ENCODE measurements at regions not wholly inside any gene's neighbourhood (a gene's known extent, or its start where the extent isn't known, plus 50 kb on each side); places are given as distances from the start of the nearest gene placed in this dataset.
"Not testable (repeated sequence)": the region's sequence is repeated elsewhere in the genome, so short reads cannot be mapped to it uniquely, and the experiment has no call there.

DNA sequence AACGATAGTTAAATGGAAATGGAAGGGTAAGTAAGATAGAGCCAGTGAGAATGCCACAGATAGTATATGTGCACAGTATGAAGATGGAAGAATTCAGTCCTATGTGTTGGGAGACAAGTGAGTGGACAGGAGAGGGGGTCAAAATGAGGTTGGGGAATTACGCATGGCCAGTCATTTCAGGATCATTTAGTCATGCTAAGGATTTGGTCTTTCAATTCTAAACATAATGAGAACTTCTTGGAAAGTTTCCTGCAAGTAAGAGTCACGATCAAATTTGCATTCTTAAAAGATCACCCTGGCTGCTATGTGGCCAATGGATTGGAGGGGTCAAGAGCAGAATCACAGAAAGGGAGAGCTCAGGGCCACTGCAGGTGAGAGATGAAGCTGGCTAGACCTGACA lies 64.0 kb upstream of the KCNK2 start:
- H3K4me2 ChIP-seq (ENCODE audit: low read length) = no peak overlapping the region
- no peaks in the 10 kb centered on the region for H3K27me3 ChIP-seq (ENCODE audit: control insufficient read depth, insufficient read depth, low read length)
- peaks cover 16% of the 10 kb centered on the region for H3K4me1 ChIP-seq (ENCODE audit: control insufficient read depth, insufficient read depth, low read length)
- no peaks in the 10 kb centered on the region for H3K36me3 ChIP-seq (ENCODE audit: insufficient read depth, low read length)
- no peak overlapping the region for H3K9ac ChIP-seq (ENCODE audit: low read depth, low read length)
- H3K9me3 ChIP-seq (replicated peaks; ENCODE audit: low read length) = no peaks in the 10 kb centered on the region
- H3K4me3 ChIP-seq (ENCODE audit: low read length) = no peak overlapping the region

DNA sequence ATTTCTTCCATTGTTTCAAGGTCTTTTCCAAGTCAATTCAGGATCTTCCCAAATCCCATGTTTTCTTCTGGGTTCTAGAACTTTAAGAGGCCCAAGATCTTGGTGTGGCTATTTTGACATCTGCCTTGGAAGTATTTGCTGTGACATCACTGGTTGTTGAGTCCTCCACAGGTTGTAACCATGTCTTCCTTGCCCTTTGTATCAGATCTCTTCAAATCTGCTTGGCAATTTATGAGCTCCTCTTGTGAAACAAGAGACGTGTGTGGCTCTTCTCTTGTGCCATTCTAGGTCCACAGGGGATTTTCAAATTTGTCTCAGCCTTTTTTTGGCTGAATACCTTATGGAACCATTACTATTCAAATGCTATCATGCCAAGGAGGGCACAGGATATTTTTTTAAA lies 60.3 kb upstream of the KCNK2 start:
- Histone ChIP-seq H3K4me1 (ENCODE audit: control insufficient read depth, insufficient read depth, low read length) (peaks cover 19% of the 10 kb centered on the region), H3K36me3 (ENCODE audit: insufficient read depth, low read length) (no peaks in the 10 kb centered on the region), H3K9ac (ENCODE audit: low read depth, low read length) (peak overlapping the region; percentile 37), H3K4me3 (ENCODE audit: low read length) (peak overlapping the region; percentile 4), H3K9me3 (replicated peaks; ENCODE audit: low read length) (no peaks in the 10 kb centered on the region), H3K27me3 (ENCODE audit: control insufficient read depth, insufficient read depth, low read length) (no peaks in the 10 kb centered on the region), H3K4me2 (ENCODE audit: low read length) (peak overlapping the region; percentile 51)

DNA sequence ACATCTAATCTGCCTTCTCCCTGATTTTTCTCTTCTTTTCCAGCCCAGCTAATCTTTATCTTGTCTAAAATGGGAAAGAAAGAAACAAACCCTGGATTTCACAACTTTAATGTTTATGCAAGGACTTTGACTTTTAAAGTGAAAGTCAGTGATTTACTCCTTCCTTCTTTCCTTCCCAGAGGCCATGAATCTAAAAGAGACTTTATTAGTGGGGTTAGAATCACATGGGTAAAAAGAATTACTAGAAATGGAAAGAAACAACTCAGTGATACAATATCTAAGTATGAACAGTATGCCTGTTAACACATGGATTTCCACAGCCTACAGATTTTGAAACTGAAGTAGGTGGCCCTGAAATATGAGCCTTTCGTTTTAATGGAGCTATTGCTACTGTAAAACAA lies 59.8 kb upstream of the KCNK2 start:
- H3K9me3 ChIP-seq (replicated peaks; ENCODE audit: low read length) = no peaks in the 10 kb centered on the region
- H3K4me3 ChIP-seq (ENCODE audit: low read length) = peak overlapping the region; percentile 4
- peak overlapping the region; percentile 37 for H3K9ac ChIP-seq (ENCODE audit: low read depth, low read length)
- no peaks in the 10 kb centered on the region for H3K27me3 ChIP-seq (ENCODE audit: control insufficient read depth, insufficient read depth, low read length)
- H3K4me2 ChIP-seq (ENCODE audit: low read length) = peak overlapping the region; percentile 51
- peaks cover 19% of the 10 kb centered on the region for H3K4me1 ChIP-seq (ENCODE audit: control insufficient read depth, insufficient read depth, low read length)
- H3K36me3 ChIP-seq (ENCODE audit: insufficient read depth, low read length) = no peaks in the 10 kb centered on the region

DNA sequence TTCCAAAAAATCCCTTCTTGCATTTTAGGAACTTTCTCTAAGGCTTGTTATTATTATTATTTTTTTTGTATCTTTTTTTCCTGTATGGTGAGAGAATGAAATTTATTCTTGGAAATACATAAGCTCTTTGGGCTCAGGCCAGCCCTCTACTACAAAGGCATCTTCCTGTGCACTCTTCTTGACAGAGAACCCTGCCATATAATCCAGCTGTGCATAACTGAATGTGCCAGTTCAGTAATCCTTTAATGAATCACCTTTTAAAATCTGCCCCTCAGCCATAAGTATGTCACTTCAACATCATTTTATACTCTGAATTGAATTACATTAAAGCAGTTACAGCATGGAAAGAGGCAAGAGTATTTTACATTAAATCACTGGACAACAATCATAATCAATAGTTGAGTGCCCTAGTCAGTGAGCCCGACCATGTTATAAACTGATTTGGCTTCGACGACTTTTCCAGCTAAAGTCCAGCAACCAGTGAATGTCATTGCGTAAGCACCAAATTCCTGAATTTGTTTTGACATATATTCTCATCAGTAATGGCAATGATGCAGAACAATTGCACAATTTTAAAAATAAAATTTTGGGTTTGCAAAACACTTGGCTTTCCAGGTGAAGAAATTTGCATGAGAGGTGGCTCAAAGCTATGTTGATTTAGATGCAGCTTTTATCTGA lies 59.2 kb upstream of the KCNK2 start:
- Histone ChIP-seq H3K36me3 (ENCODE audit: insufficient read depth, low read length) (no peaks in the 10 kb centered on the region), H3K4me2 (ENCODE audit: low read length) (peak overlapping the region; percentile 51), H3K4me3 (ENCODE audit: low read length) (no peak overlapping the region), H3K9me3 (replicated peaks; ENCODE audit: low read length) (no peaks in the 10 kb centered on the region), H3K27me3 (ENCODE audit: control insufficient read depth, insufficient read depth, low read length) (no peaks in the 10 kb centered on the region), H3K9ac (ENCODE audit: low read depth, low read length) (peak overlapping the region; percentile 37), H3K4me1 (ENCODE audit: control insufficient read depth, insufficient read depth, low read length) (peaks cover 19% of the 10 kb centered on the region)

DNA sequence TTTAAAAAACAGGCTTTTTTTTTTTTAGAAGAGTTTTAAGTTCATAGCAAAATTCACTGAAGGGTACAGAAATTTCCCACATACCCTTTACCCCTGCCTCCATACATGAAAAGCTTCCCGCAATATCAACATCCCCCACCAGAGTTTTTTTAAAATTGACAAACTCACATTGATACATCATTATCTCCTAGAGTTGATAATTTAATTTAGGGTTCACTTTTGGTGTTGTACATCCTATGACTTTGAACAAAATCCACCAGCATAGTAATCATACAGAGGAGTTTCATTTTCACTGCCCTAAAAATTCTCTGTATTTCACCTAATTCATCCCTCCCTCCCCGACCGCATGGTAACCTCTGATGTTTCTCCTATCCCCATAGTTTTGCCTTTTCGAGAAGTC lies 53.6 kb upstream of the KCNK2 start:
- H3K27me3 ChIP-seq (ENCODE audit: control insufficient read depth, insufficient read depth, low read length) = no peaks in the 10 kb centered on the region

DNA sequence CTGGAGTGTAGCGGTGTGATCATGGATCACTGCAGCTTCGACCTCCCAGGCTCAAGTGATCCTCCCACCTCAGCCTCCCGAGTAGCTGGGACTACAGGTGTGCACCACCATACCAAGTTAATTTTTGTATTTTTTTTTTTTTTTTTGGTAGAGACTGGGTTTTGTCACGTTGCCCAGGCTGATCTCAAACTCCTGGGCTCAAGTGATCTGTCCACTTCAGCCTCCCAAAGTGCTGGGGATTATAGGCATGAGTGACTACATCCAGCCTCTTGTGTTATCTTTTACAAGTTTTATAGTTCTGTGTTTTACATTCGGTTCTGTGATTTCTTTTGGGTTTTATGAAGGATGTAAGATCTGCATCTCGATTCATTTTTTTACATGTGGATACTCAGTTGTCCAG lies 52.0 kb upstream of the KCNK2 start:
- not testable (repeated sequence) for H3K9me3 ChIP-seq (replicated peaks; ENCODE audit: low read length); H3K36me3 ChIP-seq (ENCODE audit: insufficient read depth, low read length)

More for the DNA sequence above, 53.6 kb upstream of the KCNK2 start:
- Histone ChIP-seq H3K4me2 (ENCODE audit: low read length) (no peak overlapping the region), H3K9me3 (replicated peaks; ENCODE audit: low read length) (no peaks in the 10 kb centered on the region), H3K9ac (ENCODE audit: low read depth, low read length) (no peak overlapping the region), H3K4me1 (ENCODE audit: control insufficient read depth, insufficient read depth, low read length) (no peaks in the 10 kb centered on the region), H3K36me3 (ENCODE audit: insufficient read depth, low read length) (no peaks in the 10 kb centered on the region), H3K4me3 (ENCODE audit: low read length) (no peak overlapping the region)

DNA sequence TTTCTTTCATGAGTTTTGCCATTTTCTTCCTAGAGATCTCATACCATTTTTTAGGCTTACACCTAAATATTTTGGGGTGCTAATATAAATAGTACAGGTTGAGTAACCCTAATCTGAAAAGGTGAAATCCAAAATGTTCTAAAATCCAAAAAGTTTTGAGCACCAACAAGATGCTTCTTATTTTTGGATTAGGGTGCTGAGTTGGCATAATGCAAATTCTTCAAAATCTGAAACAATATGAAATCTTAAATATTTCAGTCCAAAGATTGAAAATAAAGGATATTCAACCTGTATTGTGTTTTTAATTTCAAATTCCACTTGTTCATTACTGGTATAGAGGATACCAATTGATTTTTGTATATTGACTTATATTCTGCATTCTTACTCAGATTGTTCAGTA lies 51.1 kb upstream of the KCNK2 start:
- Histone ChIP-seq H3K27me3 (ENCODE audit: control insufficient read depth, insufficient read depth, low read length) (no peaks in the 10 kb centered on the region), H3K4me3 (ENCODE audit: low read length) (no peak overlapping the region), H3K4me2 (ENCODE audit: low read length) (no peak overlapping the region), H3K4me1 (ENCODE audit: control insufficient read depth, insufficient read depth, low read length) (no peaks in the 10 kb centered on the region), H3K9me3 (replicated peaks; ENCODE audit: low read length) (no peaks in the 10 kb centered on the region), H3K36me3 (ENCODE audit: insufficient read depth, low read length) (no peaks in the 10 kb centered on the region), H3K9ac (ENCODE audit: low read depth, low read length) (no peak overlapping the region)

More for the DNA sequence above, 52.0 kb upstream of the KCNK2 start:
- H3K4me2 ChIP-seq (ENCODE audit: low read length); H3K4me1 ChIP-seq (ENCODE audit: control insufficient read depth, insufficient read depth, low read length); H3K9ac ChIP-seq (ENCODE audit: low read depth, low read length); H3K27me3 ChIP-seq (ENCODE audit: control insufficient read depth, insufficient read depth, low read length); H3K4me3 ChIP-seq (ENCODE audit: low read length): not testable (repeated sequence)
